ENCODE measurements at regions not wholly inside any gene's neighbourhood (a gene's known extent, or its start where the extent isn't known, plus 50 kb on each side); places are given as distances from the start of the nearest gene placed in this dataset.

DNA sequence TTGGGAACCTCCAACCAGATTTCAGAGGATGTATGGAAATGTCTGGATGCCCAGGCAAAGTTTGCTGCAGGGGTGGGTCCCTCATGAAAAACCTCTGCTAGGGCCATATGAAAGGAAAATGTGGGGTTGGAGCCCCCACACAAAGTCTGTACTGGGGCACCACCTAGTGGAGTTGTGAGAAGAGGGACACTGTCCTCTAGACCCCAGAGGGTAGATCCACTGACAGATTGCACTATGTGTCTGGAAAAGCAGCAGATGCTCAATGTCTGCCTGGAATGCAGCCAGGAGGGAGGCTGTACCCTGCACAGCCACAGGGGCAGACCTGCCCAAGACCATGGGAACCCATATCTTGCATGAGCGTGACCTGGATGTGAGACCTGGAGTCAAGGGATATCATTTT, 573.7 kb upstream of the NXPH2 start:
- TF ChIP-seq, protein P1, sequence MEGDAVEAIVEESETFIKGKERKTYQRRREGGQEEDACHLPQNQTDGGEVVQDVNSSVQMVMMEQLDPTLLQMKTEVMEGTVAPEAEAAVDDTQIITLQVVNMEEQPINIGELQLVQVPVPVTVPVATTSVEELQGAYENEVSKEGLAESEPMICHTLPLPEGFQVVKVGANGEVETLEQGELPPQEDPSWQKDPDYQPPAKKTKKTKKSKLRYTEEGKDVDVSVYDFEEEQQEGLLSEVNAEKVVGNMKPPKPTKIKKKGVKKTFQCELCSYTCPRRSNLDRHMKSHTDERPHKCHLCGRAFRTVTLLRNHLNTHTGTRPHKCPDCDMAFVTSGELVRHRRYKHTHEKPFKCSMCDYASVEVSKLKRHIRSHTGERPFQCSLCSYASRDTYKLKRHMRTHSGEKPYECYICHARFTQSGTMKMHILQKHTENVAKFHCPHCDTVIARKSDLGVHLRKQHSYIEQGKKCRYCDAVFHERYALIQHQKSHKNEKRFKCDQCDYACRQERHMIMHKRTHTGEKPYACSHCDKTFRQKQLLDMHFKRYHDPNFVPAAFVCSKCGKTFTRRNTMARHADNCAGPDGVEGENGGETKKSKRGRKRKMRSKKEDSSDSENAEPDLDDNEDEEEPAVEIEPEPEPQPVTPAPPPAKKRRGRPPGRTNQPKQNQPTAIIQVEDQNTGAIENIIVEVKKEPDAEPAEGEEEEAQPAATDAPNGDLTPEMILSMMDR (IDR thresholded peaks at IDR 0.05; ENCODE audit: low read depth, low read length), result no peak
- no peak for TF ChIP-seq EZH2phosphoT487 (IDR thresholded peaks at IDR 0.05; ENCODE audit: low read depth)

Measured in OCI-LY3 (cell line).